ENCODE measurements at regions not wholly inside any gene's neighbourhood (a gene's known extent, or its start where the extent isn't known, plus 50 kb on each side); places are given as distances from the start of the nearest gene placed in this dataset.

DNA sequence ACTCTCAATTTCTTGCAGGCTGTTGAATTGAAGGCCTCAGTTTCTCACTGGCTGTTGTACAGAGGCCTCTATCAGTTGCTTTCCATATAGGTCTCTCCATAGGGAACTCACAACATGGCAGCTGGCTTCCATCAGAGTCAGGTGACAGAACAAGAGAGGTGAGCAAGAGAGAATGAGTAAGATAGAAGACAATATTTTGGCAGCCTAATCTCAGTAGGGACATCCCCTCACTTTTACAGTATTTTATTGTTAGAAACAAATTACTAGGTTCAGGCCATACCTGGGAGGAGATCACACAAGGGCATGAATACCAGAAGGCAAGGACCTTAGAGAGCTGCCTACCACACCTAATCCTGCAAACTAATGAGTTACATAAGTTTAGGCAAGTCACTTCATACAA, 162.8 kb downstream of the ATP6V1G3 start:
- H3K4me3 ChIP-seq, result no peak overlapping the region
- ATAC-seq, result no peak
- H3K36me3 ChIP-seq, result no peaks in the 10 kb centered on the region

GRCh38 chr1:198374288-198374687, 166.2 kb downstream of the ATP6V1G3 start:
- Histone ChIP-seq H3K9me3 (peaks cover 0 to 17% (median 0%) of the 10 kb centered on the region in 3 donors), H3K27me3 (no peaks in the 10 kb centered on the region), H3K36me3 (no peaks in the 10 kb centered on the region), H3K4me3 (no peak overlapping the region), H3K27ac (no peak overlapping the region), H3K4me1 (no peaks in the 10 kb centered on the region)
- ATAC-seq, result no peak
- TF ChIP-seq CTCF (IDR thresholded peaks at IDR 0.05), result no peak
- TF ChIP-seq EP300 (IDR thresholded peaks at IDR 0.05), result no peak
- TF ChIP-seq POLR2A (IDR thresholded peaks at IDR 0.05), result no peak
- no peak for TF ChIP-seq POLR2AphosphoS5 (IDR thresholded peaks at IDR 0.05)

More for the DNA sequence above, 162.8 kb downstream of the ATP6V1G3 start:
- Histone ChIP-seq H3K9me3 (peaks cover 0 to 17% (median 0%) of the 10 kb centered on the region in 3 donors), H3K4me1 (no peaks in the 10 kb centered on the region), H3K27ac (no peak overlapping the region), H3K27me3 (no peaks in the 10 kb centered on the region)
- no peak for TF ChIP-seq POLR2A (IDR thresholded peaks at IDR 0.05)
- no peak for TF ChIP-seq CTCF (IDR thresholded peaks at IDR 0.05)
- TF ChIP-seq EP300 (IDR thresholded peaks at IDR 0.05), result no peak

DNA sequence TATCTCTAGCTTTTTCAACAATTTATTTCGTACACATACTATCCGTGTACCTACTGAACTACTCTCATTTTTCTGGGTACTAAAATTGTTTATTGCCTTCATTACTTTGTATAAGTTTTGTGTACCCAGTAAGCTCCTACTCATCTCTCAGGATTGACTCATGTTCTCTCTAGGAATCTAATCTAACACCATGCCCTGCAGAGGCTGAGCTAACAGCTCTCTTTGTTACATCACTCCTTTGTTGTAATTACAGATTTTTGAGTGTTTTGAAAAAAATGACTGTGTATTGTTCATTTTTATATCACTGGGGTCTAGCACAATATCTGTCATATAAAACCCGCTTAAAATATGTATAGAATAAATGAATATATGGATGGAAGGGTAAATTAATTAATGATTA, 167.1 kb downstream of the ATP6V1G3 start:
- TF ChIP-seq CTCF (IDR thresholded peaks at IDR 0.05) (no peak), EP300 (IDR thresholded peaks at IDR 0.05) (no peak), POLR2A (IDR thresholded peaks at IDR 0.05) (no peak), POLR2AphosphoS5 (IDR thresholded peaks at IDR 0.05) (no peak)
- H3K9me3 ChIP-seq, result peaks cover 0 to 17% (median 0%) of the 10 kb centered on the region in 3 donors
- 77 to 89% methylated on average over 2 to 3 of the region's 3 CpGs for WGBS, 2 donors (ENCODE audit: low coverage in 1 of 2)
- H3K27me3 ChIP-seq, result no peaks in the 10 kb centered on the region
- H3K27ac ChIP-seq, result no peak overlapping the region
- no peaks in the 10 kb centered on the region for H3K4me1 ChIP-seq
- no peak overlapping the region for H3K4me3 ChIP-seq
- no peaks in the 10 kb centered on the region for H3K36me3 ChIP-seq
- ATAC-seq, result no peak

Measured in gastroesophageal sphincter (tissue), 4 donors.